Common myeloid progenitor, CD34-positive (primary cell): ENCODE measurements at regions not wholly inside any gene's neighbourhood (a gene's known extent, or its start where the extent isn't known, plus 50 kb on each side); places are given as distances from the start of the nearest gene placed in this dataset.
"Not testable (repeated sequence)": the region's sequence is repeated elsewhere in the genome, so short reads cannot be mapped to it uniquely, and the experiment has no call there.

Experiments
- CTCF ChIA-PET: fragments of 350-600 bp; sonication (Branson Sonifier 250); formaldehyde crosslinking; loops from one replicate; lab custom pipeline; 2021; ENCODE audit warnings: antibody characterized with exemption; lab: Charles Lee
- POLR2A ChIA-PET: fragments of 350-600 bp; sonication (Branson Sonifier 250); formaldehyde crosslinking; loops from one replicate; lab custom pipeline; 2021; ENCODE audit warnings: antibody characterized with exemption; lab: Charles Lee
- DNase-seq, 3 donors: peaks; one replicate each; pipeline versions ENCODE4 v3.0.0 to v3.0.0-alpha.2; 2013
- H3K27ac ChIP-seq, 2 experiments: 1 replicate in 1 of 2; 2 replicates in 1 of 2; pipeline ENCODE4 v1.7.0; 2013; ENCODE audit warnings: inconsistent platforms in 2 of 2, low read length in 2 of 2, mild to moderate bottlenecking in 2 of 2, low read depth in 1 of 2, moderate library complexity in 1 of 2; ENCODE audit not compliant: severe bottlenecking in 2 of 2, insufficient read depth in 1 of 2, poor library complexity in 1 of 2
- H3K27me3 ChIP-seq, 5 experiments: replicated peaks in 2 of 5; 1 replicate in 3 of 5; 2 replicates in 2 of 5; pipeline versions ENCODE4 v1.6.1 to v1.7.0; 2013; ENCODE audit warnings: low read length in 4 of 5, mild to moderate bottlenecking in 2 of 5, moderate library complexity in 2 of 5, inconsistent platforms in 1 of 5; ENCODE audit not compliant: insufficient read depth in 5 of 5, control insufficient read depth in 4 of 5
- H3K36me3 ChIP-seq, 4 experiments: 1 replicate in 2 of 4; 2 replicates in 2 of 4; pipeline versions ENCODE4 v1.6.1 to v1.7.0; 2013; ENCODE audit warnings: low read length in 3 of 4, control low read depth in 1 of 4, mild to moderate bottlenecking in 1 of 4; ENCODE audit not compliant: control insufficient read depth in 4 of 4, insufficient read depth in 4 of 4
- H3K4me1 ChIP-seq, 4 experiments: 1 replicate in 3 of 4; 2 replicates in 1 of 4; pipeline versions ENCODE4 v1.6.1 to v1.7.1; 2013; ENCODE audit warnings: low read length in 3 of 4, mild to moderate bottlenecking in 3 of 4, control low read depth in 1 of 4, inconsistent platforms in 1 of 4, moderate library complexity in 1 of 4; ENCODE audit not compliant: control insufficient read depth in 4 of 4, insufficient read depth in 4 of 4; ENCODE audit errors: control extremely low read depth in 1 of 4
- H3K4me3 ChIP-seq, 7 experiments: 1 replicate in 4 of 7; 2 replicates in 3 of 7; pipeline versions ENCODE4 v1.5.1 to v1.7.0; 2013; ENCODE audit warnings: mild to moderate bottlenecking in 7 of 7, low read length in 6 of 7, moderate library complexity in 6 of 7, inconsistent platforms in 2 of 7, low read depth in 2 of 7, control low read depth in 1 of 7; ENCODE audit not compliant: insufficient read depth in 4 of 7, control insufficient read depth in 1 of 7; ENCODE audit errors: extremely low read depth in 1 of 7
- H3K9me3 ChIP-seq, 5 experiments: 1 replicate in 4 of 5; 2 replicates in 1 of 5; pipeline versions ENCODE4 v1.6.1 to v1.7.1; 2013; ENCODE audit warnings: low read length in 4 of 5, mild to moderate bottlenecking in 2 of 5, inconsistent platforms in 1 of 5, low read depth in 1 of 5, moderate library complexity in 1 of 5; ENCODE audit not compliant: control insufficient read depth in 4 of 5, insufficient read depth in 2 of 5; ENCODE audit errors: control extremely low read depth in 1 of 5
- WGBS: methylation state at CpG from one replicate; pipeline ENCODE4 v1.1.5; 2013; ENCODE audit not compliant: insufficient coverage; 5-methylcytosine and 5-hydroxymethylcytosine counted together

DNA sequence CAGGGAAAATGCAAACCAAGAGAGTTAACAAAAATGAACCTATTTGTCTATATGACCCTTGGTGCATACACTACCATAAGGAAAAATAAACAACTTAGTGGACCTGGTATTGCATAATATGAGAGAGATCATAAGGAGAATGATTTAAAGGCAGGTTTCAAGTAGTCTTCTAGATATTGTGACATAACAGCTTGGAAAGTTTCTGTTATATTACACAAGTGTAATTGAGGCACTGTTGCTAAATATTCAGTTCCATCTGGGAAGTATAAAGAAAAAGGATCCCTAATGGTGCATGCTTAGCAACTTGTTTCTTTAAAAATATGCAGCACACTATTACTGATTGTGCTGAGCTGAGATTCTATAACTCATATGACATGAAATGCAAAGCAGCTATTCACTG, 252.2 kb upstream of the SPHKAP start:
- no peaks in the 10 kb centered on the region for H3K4me1 ChIP-seq
- ChIA-PET POLR2A (no interaction called here), CTCF (no interaction called here)
- H3K36me3 ChIP-seq, result no peaks in the 10 kb centered on the region
- no peak for DNase-seq
- no peak overlapping the region for H3K4me3 ChIP-seq
- H3K9me3 ChIP-seq, result peaks cover 0 to 2% (median 0%) of the 10 kb centered on the region in 5 experiments
- H3K27me3 ChIP-seq, result no peaks in the 10 kb centered on the region
- H3K27ac ChIP-seq, result no peak overlapping the region

GRCh38 chr2:228432116-228432515, 250.6 kb upstream of the SPHKAP start:
- DNase-seq, result no peak
- H3K4me1 ChIP-seq, result no peaks in the 10 kb centered on the region
- 60% methylated on average over 1 of the region's 4 CpGs for WGBS
- no peak overlapping the region for H3K27ac ChIP-seq
- ChIA-PET POLR2A (no interaction called here), CTCF (no interaction called here)
- no peaks in the 10 kb centered on the region for H3K36me3 ChIP-seq
- peaks cover 0 to 9% (median 2%) of the 10 kb centered on the region in 5 experiments for H3K9me3 ChIP-seq
- no peaks in the 10 kb centered on the region for H3K27me3 ChIP-seq
- H3K4me3 ChIP-seq, result no peak overlapping the region

GRCh38 chr2:228430986-228431385, 249.5 kb upstream of the SPHKAP start:
- Histone ChIP-seq H3K27ac (no peak overlapping the region), H3K9me3 (peaks cover 0 to 10% (median 4%) of the 10 kb centered on the region in 5 experiments), H3K4me1 (no peaks in the 10 kb centered on the region), H3K36me3 (no peaks in the 10 kb centered on the region), H3K27me3 (no peaks in the 10 kb centered on the region), H3K4me3 (no peak overlapping the region)
- no peak for DNase-seq
- CTCF ChIA-PET, result no interaction called here
- POLR2A ChIA-PET, result no interaction called here
- WGBS, result 73% methylated on average over 1 of the region's 1 CpG

DNA sequence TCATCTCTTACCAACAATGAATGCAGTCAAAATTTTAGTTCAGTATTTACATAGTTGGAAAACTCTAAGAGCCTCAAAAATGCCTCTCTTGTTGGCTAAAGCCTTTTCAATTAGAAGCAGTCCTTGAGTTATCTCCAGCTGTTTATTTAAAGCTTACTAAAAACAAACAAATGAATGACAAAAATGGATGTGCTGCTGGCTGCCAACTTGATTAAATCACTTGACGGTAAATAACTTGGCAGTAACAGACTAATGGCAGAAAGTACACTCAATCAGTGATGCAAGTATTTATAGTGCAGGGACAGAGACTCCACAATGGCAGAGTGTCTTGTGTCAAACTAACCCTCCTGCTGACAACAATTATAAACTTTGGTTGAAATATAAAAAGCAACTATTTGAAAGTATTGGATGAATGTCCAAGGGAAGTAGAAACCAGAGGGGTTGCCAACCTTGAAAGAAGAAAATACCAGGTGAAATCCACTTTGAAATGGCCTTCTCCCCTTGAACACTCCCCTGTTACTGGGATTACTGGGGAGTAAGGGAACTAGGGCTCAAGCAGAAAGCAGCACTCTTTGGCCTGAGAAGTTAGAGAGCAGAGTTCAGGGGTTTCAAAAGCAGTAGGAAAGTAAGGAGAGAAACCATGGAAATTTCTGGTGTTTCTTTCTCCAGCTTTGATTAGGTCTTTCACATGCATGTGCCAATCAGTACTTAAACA, 245.2 kb upstream of the SPHKAP start:
- ChIA-PET CTCF (no interaction called here), POLR2A (no interaction called here)
- WGBS, result 86% methylated on average over 1 of the region's 1 CpG
- Histone ChIP-seq H3K4me1 (no peaks in the 10 kb centered on the region), H3K36me3 (no peaks in the 10 kb centered on the region), H3K4me3 (no peak overlapping the region), H3K9me3 (peaks cover 0 to 10% (median 4%) of the 10 kb centered on the region in 5 experiments), H3K27ac (no peak overlapping the region), H3K27me3 (no peaks in the 10 kb centered on the region)
- no peak for DNase-seq

- not testable (repeated sequence) for DNase-seq
Measured at GRCh38 chr2:228425411-228426060, 244.0 kb upstream of the SPHKAP start.

DNA sequence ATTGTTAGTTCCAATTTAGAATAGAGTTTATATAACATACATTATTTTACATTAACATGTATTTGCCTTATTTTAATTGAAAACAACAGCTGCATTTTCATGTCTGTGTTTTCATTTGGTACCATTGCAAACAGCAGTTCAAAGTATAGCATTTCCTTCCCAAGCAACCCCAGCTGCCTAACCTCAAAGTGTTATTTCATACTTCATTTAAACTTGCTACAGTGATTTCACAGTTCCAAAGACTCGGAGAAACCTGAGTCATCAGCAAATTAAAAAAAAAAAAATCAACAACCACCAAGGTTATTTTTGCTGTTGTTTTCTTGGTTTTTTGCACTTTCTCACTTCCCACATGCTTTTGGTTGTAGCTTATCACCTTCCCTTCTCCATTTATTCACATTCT, 236.5 kb upstream of the SPHKAP start:
- peak in 1 of 3 donors; percentile 8 for DNase-seq
- H3K27ac ChIP-seq, result no peak overlapping the region
- no peaks in the 10 kb centered on the region for H3K27me3 ChIP-seq
- H3K4me1 ChIP-seq, result no peaks in the 10 kb centered on the region
- CTCF ChIA-PET, result interaction anchor here (1.1 kb wide), 1 partner anchor 11 kb away, joined by 3 read pairs; no protein-coding TSS in a partner anchor
- H3K9me3 ChIP-seq, result peaks cover 0 to 2% (median 0%) of the 10 kb centered on the region in 5 experiments
- no peak overlapping the region for H3K4me3 ChIP-seq
- H3K36me3 ChIP-seq, result no peaks in the 10 kb centered on the region
- POLR2A ChIA-PET, result no interaction called here
- 50% methylated on average over 1 of the region's 1 CpG for WGBS

More at GRCh38 chr2:228425411-228426060, 244.0 kb upstream of the SPHKAP start:
- POLR2A ChIA-PET, H3K4me3 ChIP-seq, CTCF ChIA-PET, H3K27me3 ChIP-seq, H3K4me1 ChIP-seq, H3K27ac ChIP-seq, H3K36me3 ChIP-seq: not testable (repeated sequence)
- WGBS, result 87% methylated on average over 21 of the region's 31 CpGs
- H3K9me3 ChIP-seq, result peaks cover 0 to 10% (median 4%) of the 10 kb centered on the region in 5 experiments

DNA sequence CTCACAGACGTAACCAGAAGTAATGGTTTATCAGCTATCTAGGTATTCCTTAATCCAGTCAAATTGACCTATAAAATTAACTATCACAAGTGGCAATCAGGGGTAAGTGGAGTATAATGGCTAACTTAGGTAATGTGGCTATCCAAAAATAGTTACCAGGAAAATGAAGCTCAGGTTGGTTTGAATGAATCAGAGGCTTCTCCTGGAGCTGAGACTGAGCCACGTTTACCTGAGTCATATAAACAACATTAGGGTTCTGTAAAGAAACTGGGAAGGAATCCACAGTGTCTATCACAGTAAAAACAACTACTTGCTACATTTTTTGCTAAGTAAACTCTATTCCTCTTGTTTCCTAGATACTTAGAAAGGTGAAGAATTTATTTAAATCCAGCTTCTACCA, 236.0 kb upstream of the SPHKAP start:
- Histone ChIP-seq H3K36me3 (no peaks in the 10 kb centered on the region), H3K27me3 (no peaks in the 10 kb centered on the region), H3K4me3 (no peak overlapping the region), H3K27ac (no peak overlapping the region), H3K9me3 (peaks cover 0 to 2% (median 0%) of the 10 kb centered on the region in 5 experiments), H3K4me1 (no peaks in the 10 kb centered on the region)
- no peak for DNase-seq
- WGBS, result 57% methylated on average over 1 of the region's 2 CpGs
- POLR2A ChIA-PET, result no interaction called here
- CTCF ChIA-PET, result interaction anchor here (1.1 kb wide), 1 partner anchor 11 kb away, joined by 3 read pairs; no protein-coding TSS in a partner anchor
